ENCODE measurements at regions not wholly inside any gene's neighbourhood (a gene's known extent, or its start where the extent isn't known, plus 50 kb on each side); places are given as distances from the start of the nearest gene placed in this dataset.
"Not testable (repeated sequence)": the region's sequence is repeated elsewhere in the genome, so short reads cannot be mapped to it uniquely, and the experiment has no call there.

- no peak for DNase-seq
Observed at GRCh38 chr4:134567461-134567860, 365.9 kb upstream of the PABPC4L start.

GRCh38 chr4:134560728-134561127 is 359.1 kb upstream of the PABPC4L start:
- no peak for DNase-seq

GRCh38 chr4:134552063-134552462 is 350.5 kb upstream of the PABPC4L start:
- DNase-seq, result no peak

GRCh38 chr4:134551348-134551747 is 349.8 kb upstream of the PABPC4L start:
- DNase-seq, result no peak

- DNase-seq, result no peak
Observed at GRCh38 chr4:134548052-134548628, 346.6 kb upstream of the PABPC4L start.

GRCh38 chr4:134546279-134546678 is 344.7 kb upstream of the PABPC4L start:
- no peak for DNase-seq

GRCh38 chr4:134544303-134544770 is 342.7 kb upstream of the PABPC4L start:
- peak; percentile 80 for DNase-seq

GRCh38 chr4:134540588-134540987 is 339.0 kb upstream of the PABPC4L start:
- DNase-seq, result no peak

- DNase-seq, result no peak
Observed at GRCh38 chr4:134539729-134540231, 338.2 kb upstream of the PABPC4L start.

- DNase-seq, result no peak
Observed at GRCh38 chr4:134537701-134538100, 336.1 kb upstream of the PABPC4L start.

- no peak for DNase-seq
Observed at GRCh38 chr4:134533068-134533467, 331.5 kb upstream of the PABPC4L start.

- no peak for DNase-seq
Observed at GRCh38 chr4:134531013-134531412, 329.4 kb upstream of the PABPC4L start.

GRCh38 chr4:134529629-134530028 is 328.0 kb upstream of the PABPC4L start:
- DNase-seq, result no peak

- no peak for DNase-seq
Observed at GRCh38 chr4:134518574-134519217, 317.1 kb upstream of the PABPC4L start.

- DNase-seq, result no peak
Observed at GRCh38 chr4:134510544-134510943, 309.0 kb upstream of the PABPC4L start.

- no peak for DNase-seq
Observed at GRCh38 chr4:134505511-134505910, 303.9 kb upstream of the PABPC4L start.

- no peak for DNase-seq
Observed at GRCh38 chr4:134501973-134502643, 300.5 kb upstream of the PABPC4L start.

- DNase-seq, result not testable (repeated sequence)
Observed at GRCh38 chr4:134501488-134501887, 299.9 kb upstream of the PABPC4L start.

- DNase-seq, result no peak
Observed at GRCh38 chr4:134499074-134499473, 297.5 kb upstream of the PABPC4L start.

GRCh38 chr4:134490863-134491262 is 289.3 kb upstream of the PABPC4L start:
- DNase-seq, result no peak

- DNase-seq, result not testable (repeated sequence)
Observed at GRCh38 chr4:134483514-134483913, 281.9 kb upstream of the PABPC4L start.

GRCh38 chr4:134471569-134471968 is 270.0 kb upstream of the PABPC4L start:
- DNase-seq, result no peak

GRCh38 chr4:134470544-134470943 is 269.0 kb upstream of the PABPC4L start:
- no peak for DNase-seq

GRCh38 chr4:134465417-134465816 is 263.8 kb upstream of the PABPC4L start:
- DNase-seq, result no peak
